GM12873 (cell line): ENCODE measurements at regions not wholly inside any gene's neighbourhood (a gene's known extent, or its start where the extent isn't known, plus 50 kb on each side); places are given as distances from the start of the nearest gene placed in this dataset.

Experiments
- TF ChIP-seq, protein P1 (sequence below): IDR thresholded peaks from 2 replicates; pipeline ENCODE4 v1.5.1; 2012; ENCODE audit warnings: low read depth, mild to moderate bottlenecking, moderate library complexity, low read length, control low read depth; ENCODE audit not compliant: insufficient read depth; ENCODE audit errors: missing control alignments

DNA sequence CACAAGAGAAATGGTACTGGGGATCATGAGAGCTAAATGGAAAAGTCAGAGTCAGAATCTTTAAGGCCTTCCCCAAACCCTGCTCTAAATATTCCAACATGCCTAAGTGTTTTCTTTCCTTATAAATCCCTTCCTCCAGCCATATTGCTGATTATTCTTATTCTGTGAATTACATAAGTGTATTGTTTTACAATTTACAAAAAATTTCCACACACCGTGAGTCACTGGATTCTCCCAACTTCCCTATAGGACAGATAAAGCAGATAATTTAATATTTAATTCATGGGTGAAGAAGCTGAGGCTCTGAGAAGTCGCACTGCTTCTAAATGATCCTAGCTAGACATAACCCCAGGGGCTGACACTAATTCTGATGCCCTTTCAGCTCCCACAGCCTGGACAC, 243.3 kb upstream of the JUN start:
- TF ChIP-seq, protein P1, sequence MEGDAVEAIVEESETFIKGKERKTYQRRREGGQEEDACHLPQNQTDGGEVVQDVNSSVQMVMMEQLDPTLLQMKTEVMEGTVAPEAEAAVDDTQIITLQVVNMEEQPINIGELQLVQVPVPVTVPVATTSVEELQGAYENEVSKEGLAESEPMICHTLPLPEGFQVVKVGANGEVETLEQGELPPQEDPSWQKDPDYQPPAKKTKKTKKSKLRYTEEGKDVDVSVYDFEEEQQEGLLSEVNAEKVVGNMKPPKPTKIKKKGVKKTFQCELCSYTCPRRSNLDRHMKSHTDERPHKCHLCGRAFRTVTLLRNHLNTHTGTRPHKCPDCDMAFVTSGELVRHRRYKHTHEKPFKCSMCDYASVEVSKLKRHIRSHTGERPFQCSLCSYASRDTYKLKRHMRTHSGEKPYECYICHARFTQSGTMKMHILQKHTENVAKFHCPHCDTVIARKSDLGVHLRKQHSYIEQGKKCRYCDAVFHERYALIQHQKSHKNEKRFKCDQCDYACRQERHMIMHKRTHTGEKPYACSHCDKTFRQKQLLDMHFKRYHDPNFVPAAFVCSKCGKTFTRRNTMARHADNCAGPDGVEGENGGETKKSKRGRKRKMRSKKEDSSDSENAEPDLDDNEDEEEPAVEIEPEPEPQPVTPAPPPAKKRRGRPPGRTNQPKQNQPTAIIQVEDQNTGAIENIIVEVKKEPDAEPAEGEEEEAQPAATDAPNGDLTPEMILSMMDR, result no peak

DNA sequence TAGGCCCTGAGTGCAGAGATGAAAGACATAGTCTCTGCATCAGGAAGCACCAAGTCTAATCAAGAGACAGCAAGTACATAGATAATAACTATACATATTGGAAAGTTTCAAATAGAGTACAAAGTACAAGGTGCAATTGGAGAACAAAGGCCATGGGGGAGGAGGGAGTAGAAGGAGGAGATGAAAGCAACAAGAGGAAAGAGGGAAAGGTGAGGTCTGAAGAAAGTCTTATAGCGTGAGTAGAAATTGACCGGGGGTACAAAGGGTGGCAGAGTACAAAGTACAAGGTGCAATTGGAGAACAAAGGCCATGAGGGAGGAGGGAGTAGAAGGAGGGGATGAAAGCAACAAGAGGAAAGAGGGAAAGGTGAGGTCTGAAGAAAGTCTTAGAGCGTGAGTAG, 244.2 kb upstream of the JUN start:
- TF ChIP-seq, protein P1, result no peak

DNA sequence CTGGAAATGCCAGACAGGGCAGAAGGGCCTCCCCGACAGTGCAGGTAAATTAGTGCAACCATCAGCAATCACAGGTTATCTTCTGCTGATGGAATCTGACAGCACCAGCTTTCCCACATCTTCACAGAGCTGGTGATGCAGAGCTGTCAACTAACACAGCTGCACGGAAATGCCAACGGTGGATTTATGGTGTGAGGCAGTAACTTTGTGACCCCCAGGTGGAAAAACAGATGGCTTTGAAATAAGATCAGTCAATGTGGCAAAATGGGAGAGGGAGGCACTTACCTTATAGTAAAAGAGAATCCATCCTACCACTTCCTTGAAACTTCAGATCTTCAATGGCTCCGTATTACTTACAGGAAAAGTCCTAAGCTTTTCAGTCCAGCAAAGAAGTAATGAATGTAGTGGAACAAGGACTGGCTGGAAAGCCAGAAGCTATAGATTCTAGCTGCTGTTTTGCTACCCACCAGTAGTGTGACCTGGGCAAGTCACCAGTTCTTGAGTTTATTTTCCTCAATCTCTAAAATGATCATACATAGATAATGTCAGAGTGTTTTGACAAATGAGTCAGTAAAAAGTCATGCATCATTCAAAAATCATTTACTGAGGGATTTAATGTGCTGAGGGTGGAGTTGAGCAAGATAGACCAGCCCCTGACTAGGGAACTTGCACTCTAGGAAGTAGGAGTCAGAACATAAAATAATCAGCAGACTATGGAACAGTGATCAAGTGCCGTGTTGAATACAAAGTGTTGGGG, 245.7 kb upstream of the JUN start:
- TF ChIP-seq, protein P1, result no peak

GRCh38 chr1:59032228-59032627, 248.4 kb upstream of the JUN start:
- TF ChIP-seq, protein P1, result no peak

DNA sequence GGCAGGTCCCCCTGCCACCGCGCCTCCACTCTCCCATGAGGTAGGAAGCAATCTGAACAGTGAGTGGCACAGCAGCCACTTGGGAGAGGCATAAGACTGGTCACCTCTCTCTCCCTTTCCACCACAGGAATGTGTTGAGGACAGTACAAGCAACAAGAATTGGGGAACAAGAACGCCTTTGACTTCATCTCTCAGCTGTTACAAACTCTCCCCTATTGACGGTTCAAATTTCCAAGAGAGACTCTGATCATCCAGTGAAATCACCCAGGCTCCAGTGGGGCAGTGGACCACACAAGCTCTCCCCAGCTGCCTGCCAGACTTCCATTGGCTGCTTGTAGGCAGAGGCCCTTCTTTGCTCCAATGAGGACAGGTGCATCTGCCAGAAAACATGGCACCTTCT, 249.9 kb upstream of the JUN start:
- TF ChIP-seq, protein P1, result no peak

DNA sequence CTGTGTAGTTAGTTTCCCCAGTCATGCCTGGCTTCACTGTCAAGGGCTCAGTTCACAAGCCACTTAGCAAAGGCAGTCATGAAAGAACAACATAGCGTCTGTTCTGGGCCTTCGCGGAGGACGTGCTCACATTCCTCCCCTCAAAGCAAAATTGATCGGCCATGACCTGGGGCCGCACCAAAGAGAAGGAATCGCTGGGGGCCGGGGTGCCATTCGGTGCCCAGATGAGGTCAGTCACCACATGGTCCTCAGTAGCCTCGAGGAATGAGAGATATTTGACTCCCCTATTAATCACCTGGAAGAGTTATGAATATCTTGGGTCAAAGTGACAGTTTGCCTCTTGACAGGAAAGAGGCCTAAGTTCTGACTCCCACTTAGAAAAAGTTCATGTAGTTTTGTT, 251.1 kb upstream of the JUN start:
- TF ChIP-seq, protein P1, result no peak

GRCh38 chr1:59039551-59039950, 255.7 kb upstream of the JUN start:
- TF ChIP-seq, protein P1, result no peak
